Osteocyte (in vitro differentiated cells): ENCODE measurements at regions not wholly inside any gene's neighbourhood (a gene's known extent, or its start where the extent isn't known, plus 50 kb on each side); places are given as distances from the start of the nearest gene placed in this dataset.
"Not testable (repeated sequence)": the region's sequence is repeated elsewhere in the genome, so short reads cannot be mapped to it uniquely, and the experiment has no call there.

Experiments used
- DNase-seq: peaks from one replicate; pipeline ENCODE4 v3.0.0; 2021; ENCODE audit warnings: mixed read lengths; ENCODE audit not compliant: unreplicated experiment; ENCODE audit errors: extremely low spot score
- H3K27ac Mint-ChIP-seq: one replicate; pipeline ENCODE4 v1.8.0; 2021; ENCODE audit warnings: mild to moderate bottlenecking, mixed read lengths; ENCODE audit not compliant: unreplicated experiment
- H3K27me3 Mint-ChIP-seq: one replicate; pipeline ENCODE4 v1.8.0; 2021; ENCODE audit warnings: mixed read lengths; ENCODE audit not compliant: unreplicated experiment
- H3K36me3 Mint-ChIP-seq: one replicate; pipeline ENCODE4 v1.8.0; 2021; ENCODE audit warnings: mixed read lengths; ENCODE audit not compliant: unreplicated experiment
- H3K4me1 Mint-ChIP-seq: one replicate; pipeline ENCODE4 v1.8.0; 2021; ENCODE audit warnings: mixed read lengths; ENCODE audit not compliant: unreplicated experiment
- H3K4me3 Mint-ChIP-seq: one replicate; pipeline ENCODE4 v1.8.0; 2021; ENCODE audit warnings: mild to moderate bottlenecking, moderate library complexity, mixed read lengths; ENCODE audit not compliant: unreplicated experiment
- H3K9me3 Mint-ChIP-seq: one replicate; pipeline ENCODE4 v1.8.0; 2021; ENCODE audit warnings: mixed read lengths; ENCODE audit not compliant: unreplicated experiment
- CTCF ChIP-seq: fragments of 200-600 bp; sonication (generic); IDR thresholded peaks from 2 replicates; pipeline ENCODE4 v1.5.0; 2021; ENCODE audit warnings: antibody characterized with exemption, mild to moderate bottlenecking, moderate library complexity

- Mint-ChIP-seq H3K27me3 (no peaks in the 10 kb centered on the region), H3K36me3 (no peaks in the 10 kb centered on the region), H3K9me3 (peaks cover 29% of the 10 kb centered on the region), H3K4me1 (no peaks in the 10 kb centered on the region), H3K27ac (no peak overlapping the region), H3K4me3 (no peak overlapping the region)
- no peak for DNase-seq
- no peak for TF ChIP-seq CTCF
Measured at GRCh38 chr5:44993286-44993685, 184.5 kb downstream of the MRPS30 start.

- Mint-ChIP-seq H3K4me3 (no peak overlapping the region), H3K9me3 (no peaks in the 10 kb centered on the region), H3K27me3 (no peaks in the 10 kb centered on the region), H3K27ac (no peak overlapping the region), H3K36me3 (no peaks in the 10 kb centered on the region), H3K4me1 (no peaks in the 10 kb centered on the region)
- no peak for DNase-seq
- TF ChIP-seq CTCF, result no peak
Measured at GRCh38 chr5:44997506-44997905, 188.8 kb downstream of the MRPS30 start.

- H3K4me3 Mint-ChIP-seq, DNase-seq, H3K36me3 Mint-ChIP-seq, H3K27ac Mint-ChIP-seq, H3K9me3 Mint-ChIP-seq, H3K27me3 Mint-ChIP-seq, H3K4me1 Mint-ChIP-seq: not testable (repeated sequence)
Measured at GRCh38 chr5:45007102-45007501, 198.4 kb downstream of the MRPS30 start.

- no peak overlapping the region for H3K27ac Mint-ChIP-seq
- no peaks in the 10 kb centered on the region for H3K9me3 Mint-ChIP-seq
Measured at GRCh38 chr5:45017568-45017967, 208.8 kb downstream of the MRPS30 start.

GRCh38 chr5:45029553-45029952 is 220.8 kb downstream of the MRPS30 start:
- H3K36me3 Mint-ChIP-seq, result no peaks in the 10 kb centered on the region
- TF ChIP-seq CTCF, result no peak
- no peaks in the 10 kb centered on the region for H3K4me1 Mint-ChIP-seq
- H3K27ac Mint-ChIP-seq, result no peak overlapping the region
- no peak for DNase-seq
- H3K27me3 Mint-ChIP-seq, result no peaks in the 10 kb centered on the region
- peaks cover 12% of the 10 kb centered on the region for H3K9me3 Mint-ChIP-seq
- H3K4me3 Mint-ChIP-seq, result no peak overlapping the region

More at GRCh38 chr5:45017568-45017967, 208.8 kb downstream of the MRPS30 start:
- H3K4me3 Mint-ChIP-seq, result no peak overlapping the region
- no peaks in the 10 kb centered on the region for H3K4me1 Mint-ChIP-seq
- TF ChIP-seq CTCF, result no peak
- DNase-seq, result no peak
- H3K36me3 Mint-ChIP-seq, result no peaks in the 10 kb centered on the region
- no peaks in the 10 kb centered on the region for H3K27me3 Mint-ChIP-seq

GRCh38 chr5:45035991-45036390 is 227.2 kb downstream of the MRPS30 start:
- Mint-ChIP-seq H3K9me3 (no peaks in the 10 kb centered on the region), H3K4me3 (no peak overlapping the region), H3K4me1 (no peaks in the 10 kb centered on the region), H3K27ac (no peak overlapping the region), H3K36me3 (no peaks in the 10 kb centered on the region), H3K27me3 (no peaks in the 10 kb centered on the region)
- no peak for DNase-seq
- no peak for TF ChIP-seq CTCF
